OCI-LY3 (cell line): ENCODE measurements at regions not wholly inside any gene's neighbourhood (a gene's known extent, or its start where the extent isn't known, plus 50 kb on each side); places are given as distances from the start of the nearest gene placed in this dataset.

ENCODE experiments used
- EZH2phosphoT487 ChIP-seq: fragments of 200-600 bp; shearing (Covaris generic); IDR thresholded peaks from 2 replicates; pipeline ENCODE4 v1.6.1; 2018; ENCODE audit warnings: antibody characterized with exemption, mixed run types, low read depth
- TF ChIP-seq, protein P1 (sequence below): fragments of 200-600, 300-600 bp; sonication (generic); IDR thresholded peaks from 2 replicates; pipeline ENCODE4 v1.5.1; 2014; ENCODE audit warnings: antibody characterized with exemption, low read length, low read depth

DNA sequence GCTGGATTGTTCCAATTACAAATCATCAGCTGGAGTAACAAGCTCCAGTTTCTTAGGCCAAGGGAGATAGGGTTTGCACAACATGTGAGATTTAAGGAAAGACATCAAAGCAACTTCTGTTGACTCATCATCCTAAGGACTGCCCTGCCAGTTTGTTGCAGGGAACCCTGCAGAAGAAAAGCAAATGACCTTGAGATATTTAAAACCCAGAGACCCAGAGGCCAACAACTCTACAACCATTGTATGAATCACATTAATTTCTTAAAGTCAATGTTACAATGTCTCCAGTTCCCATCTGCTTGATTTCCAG lies 491.8 kb upstream of the ACVR2A start:
- TF ChIP-seq, protein P1, sequence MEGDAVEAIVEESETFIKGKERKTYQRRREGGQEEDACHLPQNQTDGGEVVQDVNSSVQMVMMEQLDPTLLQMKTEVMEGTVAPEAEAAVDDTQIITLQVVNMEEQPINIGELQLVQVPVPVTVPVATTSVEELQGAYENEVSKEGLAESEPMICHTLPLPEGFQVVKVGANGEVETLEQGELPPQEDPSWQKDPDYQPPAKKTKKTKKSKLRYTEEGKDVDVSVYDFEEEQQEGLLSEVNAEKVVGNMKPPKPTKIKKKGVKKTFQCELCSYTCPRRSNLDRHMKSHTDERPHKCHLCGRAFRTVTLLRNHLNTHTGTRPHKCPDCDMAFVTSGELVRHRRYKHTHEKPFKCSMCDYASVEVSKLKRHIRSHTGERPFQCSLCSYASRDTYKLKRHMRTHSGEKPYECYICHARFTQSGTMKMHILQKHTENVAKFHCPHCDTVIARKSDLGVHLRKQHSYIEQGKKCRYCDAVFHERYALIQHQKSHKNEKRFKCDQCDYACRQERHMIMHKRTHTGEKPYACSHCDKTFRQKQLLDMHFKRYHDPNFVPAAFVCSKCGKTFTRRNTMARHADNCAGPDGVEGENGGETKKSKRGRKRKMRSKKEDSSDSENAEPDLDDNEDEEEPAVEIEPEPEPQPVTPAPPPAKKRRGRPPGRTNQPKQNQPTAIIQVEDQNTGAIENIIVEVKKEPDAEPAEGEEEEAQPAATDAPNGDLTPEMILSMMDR: no peak
- TF ChIP-seq EZH2phosphoT487: no peak
